ENCODE measurements at regions not wholly inside any gene's neighbourhood (a gene's known extent, or its start where the extent isn't known, plus 50 kb on each side); places are given as distances from the start of the nearest gene placed in this dataset.

DNA sequence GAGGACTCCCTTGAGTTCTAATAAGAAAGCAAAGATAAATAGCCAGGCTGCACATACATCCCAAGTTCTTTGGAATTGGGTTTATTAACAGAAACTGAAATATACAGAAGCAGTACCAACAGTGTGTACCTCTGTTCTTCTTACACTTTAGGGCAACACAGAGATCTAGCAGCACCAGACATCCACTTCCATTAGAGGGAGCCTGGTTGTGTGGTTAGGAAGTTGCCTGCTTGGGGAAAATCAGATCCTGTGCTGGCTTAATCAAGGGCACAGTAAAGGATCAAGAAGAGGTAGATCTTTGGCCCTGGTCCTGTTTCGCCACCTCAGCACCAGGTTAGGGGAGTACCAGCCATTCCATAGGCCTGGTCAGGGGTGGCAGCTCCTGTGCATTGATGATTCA is 231.1 kb upstream of the ARHGAP24 start:
- TF ChIP-seq, protein P1, sequence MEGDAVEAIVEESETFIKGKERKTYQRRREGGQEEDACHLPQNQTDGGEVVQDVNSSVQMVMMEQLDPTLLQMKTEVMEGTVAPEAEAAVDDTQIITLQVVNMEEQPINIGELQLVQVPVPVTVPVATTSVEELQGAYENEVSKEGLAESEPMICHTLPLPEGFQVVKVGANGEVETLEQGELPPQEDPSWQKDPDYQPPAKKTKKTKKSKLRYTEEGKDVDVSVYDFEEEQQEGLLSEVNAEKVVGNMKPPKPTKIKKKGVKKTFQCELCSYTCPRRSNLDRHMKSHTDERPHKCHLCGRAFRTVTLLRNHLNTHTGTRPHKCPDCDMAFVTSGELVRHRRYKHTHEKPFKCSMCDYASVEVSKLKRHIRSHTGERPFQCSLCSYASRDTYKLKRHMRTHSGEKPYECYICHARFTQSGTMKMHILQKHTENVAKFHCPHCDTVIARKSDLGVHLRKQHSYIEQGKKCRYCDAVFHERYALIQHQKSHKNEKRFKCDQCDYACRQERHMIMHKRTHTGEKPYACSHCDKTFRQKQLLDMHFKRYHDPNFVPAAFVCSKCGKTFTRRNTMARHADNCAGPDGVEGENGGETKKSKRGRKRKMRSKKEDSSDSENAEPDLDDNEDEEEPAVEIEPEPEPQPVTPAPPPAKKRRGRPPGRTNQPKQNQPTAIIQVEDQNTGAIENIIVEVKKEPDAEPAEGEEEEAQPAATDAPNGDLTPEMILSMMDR (IDR thresholded peaks at IDR 0.05), result no peak
- TF ChIP-seq POLR2A (IDR thresholded peaks at IDR 0.05), result no peak
